Lower leg skin (tissue), 4 donors: ENCODE measurements at regions not wholly inside any gene's neighbourhood (a gene's known extent, or its start where the extent isn't known, plus 50 kb on each side); places are given as distances from the start of the nearest gene placed in this dataset.

Source experiments
- DNase-seq, 2 donors: peaks; one replicate each; pipeline ENCODE4 v3.0.0-alpha.2; 2019; ENCODE audit warnings: low spot score in 2 of 2
- H3K4me3 ChIP-seq: fragments of 200-600 bp; sonication (generic); 2 replicates; pipeline ENCODE4 v1.5.1; 2017; ENCODE audit warnings: mild to moderate bottlenecking, low read depth; ENCODE audit not compliant: poor library complexity, severe bottlenecking
- POLR2A ChIP-seq, 2 donors: fragments of 450-650 bp; IDR thresholded peaks; one replicate each; pipeline ENCODE4 v1.6.1; 2016 to 2017; ENCODE audit warnings: antibody characterized with exemption in 2 of 2, mild to moderate bottlenecking in 1 of 2, moderate library complexity in 1 of 2
- WGBS, 2 donors: methylation state at CpG; one replicate each; pipeline ENCODE4 v1.1.5; 2018; 5-methylcytosine and 5-hydroxymethylcytosine counted together
- intact Hi-C: fragments of 100-400 bp; cut with DNase I; formaldehyde crosslinking; loops from one replicate; pipeline ENCODE4 v1.15.0; 2023; ENCODE audit warnings: low total_unique reads
- TF ChIP-seq, protein P1 (sequence below), 3 donors: fragments of 450-650 bp; IDR thresholded peaks; one replicate each; pipeline ENCODE4 v1.5.1; 2016; ENCODE audit warnings: antibody characterized with exemption in 3 of 3, mild to moderate bottlenecking in 3 of 3, moderate library complexity in 2 of 3

DNA sequence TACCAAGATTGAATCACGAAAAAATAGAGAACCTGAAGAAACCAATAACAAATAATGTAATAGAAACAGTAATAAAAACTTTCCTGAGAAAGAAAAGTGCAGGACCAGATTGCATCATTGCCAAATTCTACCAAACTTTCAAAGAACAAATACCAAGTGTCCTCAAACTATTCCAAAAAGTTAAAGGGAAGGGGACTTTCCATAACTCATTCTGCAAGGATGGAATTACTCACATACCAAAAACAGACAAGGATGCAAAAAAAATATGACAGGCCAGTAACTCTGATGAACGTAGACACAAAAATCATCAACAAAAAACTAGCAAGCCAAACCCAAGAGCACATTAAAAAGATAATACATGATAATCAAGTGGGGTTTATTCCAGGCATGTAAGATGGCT, 172.3 kb upstream of the SLC35G4 start:
- no peak for DNase-seq
- H3K4me3 ChIP-seq = no peak overlapping the region
- WGBS, 2 donors = 34 to 40% methylated on average over 2 of the region's 2 CpGs
- intact Hi-C loops = no loop called here
- TF ChIP-seq POLR2A (IDR thresholded peaks at IDR 0.05) = no peak
- TF ChIP-seq, protein P1, sequence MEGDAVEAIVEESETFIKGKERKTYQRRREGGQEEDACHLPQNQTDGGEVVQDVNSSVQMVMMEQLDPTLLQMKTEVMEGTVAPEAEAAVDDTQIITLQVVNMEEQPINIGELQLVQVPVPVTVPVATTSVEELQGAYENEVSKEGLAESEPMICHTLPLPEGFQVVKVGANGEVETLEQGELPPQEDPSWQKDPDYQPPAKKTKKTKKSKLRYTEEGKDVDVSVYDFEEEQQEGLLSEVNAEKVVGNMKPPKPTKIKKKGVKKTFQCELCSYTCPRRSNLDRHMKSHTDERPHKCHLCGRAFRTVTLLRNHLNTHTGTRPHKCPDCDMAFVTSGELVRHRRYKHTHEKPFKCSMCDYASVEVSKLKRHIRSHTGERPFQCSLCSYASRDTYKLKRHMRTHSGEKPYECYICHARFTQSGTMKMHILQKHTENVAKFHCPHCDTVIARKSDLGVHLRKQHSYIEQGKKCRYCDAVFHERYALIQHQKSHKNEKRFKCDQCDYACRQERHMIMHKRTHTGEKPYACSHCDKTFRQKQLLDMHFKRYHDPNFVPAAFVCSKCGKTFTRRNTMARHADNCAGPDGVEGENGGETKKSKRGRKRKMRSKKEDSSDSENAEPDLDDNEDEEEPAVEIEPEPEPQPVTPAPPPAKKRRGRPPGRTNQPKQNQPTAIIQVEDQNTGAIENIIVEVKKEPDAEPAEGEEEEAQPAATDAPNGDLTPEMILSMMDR (IDR thresholded peaks at IDR 0.05) = no peak

DNA sequence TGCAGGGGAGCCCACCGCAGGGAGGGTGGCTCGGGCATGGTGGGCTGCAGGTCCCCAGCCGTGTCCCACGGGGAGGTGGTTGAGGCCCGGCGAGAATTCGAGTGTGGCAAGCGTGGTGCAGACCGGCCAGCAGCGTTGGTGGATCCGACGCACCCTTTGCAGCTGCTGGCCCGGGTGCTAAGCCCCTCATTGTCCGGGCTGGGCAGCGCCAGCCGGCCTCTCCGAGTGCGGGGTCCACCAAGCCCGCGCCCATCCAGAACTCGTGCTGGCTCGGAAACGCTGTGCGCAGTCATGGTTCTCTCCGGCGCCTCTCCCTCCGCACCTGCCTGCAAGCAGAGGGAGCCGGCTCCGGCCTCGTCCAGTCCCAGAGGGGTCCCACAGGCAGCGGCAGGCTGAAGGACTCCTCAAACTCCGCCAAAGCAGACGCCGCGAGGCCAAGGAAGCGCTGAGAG, 177.0 kb upstream of the SLC35G4 start:
- 96% methylated on average over 36 of the region's 36 CpGs for WGBS, 2 donors
- intact Hi-C loops = no loop called here
- no peak for TF ChIP-seq POLR2A (IDR thresholded peaks at IDR 0.05)
- TF ChIP-seq, protein P1 (IDR thresholded peaks at IDR 0.05) = no peak
- no peak overlapping the region for H3K4me3 ChIP-seq
- no peak for DNase-seq

GRCh38 chr18:11429876-11430275, 179.5 kb upstream of the SLC35G4 start:
- 31 to 58% methylated on average over 2 of the region's 2 CpGs for whole genome bisulfite sequencing, 2 donors
- intact Hi-C loops = no loop called here
- DNase-seq = no peak
- TF ChIP-seq, protein P1 (IDR thresholded peaks at IDR 0.05) = no peak
- no peak for TF ChIP-seq POLR2A (IDR thresholded peaks at IDR 0.05)
- no peak overlapping the region for H3K4me3 ChIP-seq

DNA sequence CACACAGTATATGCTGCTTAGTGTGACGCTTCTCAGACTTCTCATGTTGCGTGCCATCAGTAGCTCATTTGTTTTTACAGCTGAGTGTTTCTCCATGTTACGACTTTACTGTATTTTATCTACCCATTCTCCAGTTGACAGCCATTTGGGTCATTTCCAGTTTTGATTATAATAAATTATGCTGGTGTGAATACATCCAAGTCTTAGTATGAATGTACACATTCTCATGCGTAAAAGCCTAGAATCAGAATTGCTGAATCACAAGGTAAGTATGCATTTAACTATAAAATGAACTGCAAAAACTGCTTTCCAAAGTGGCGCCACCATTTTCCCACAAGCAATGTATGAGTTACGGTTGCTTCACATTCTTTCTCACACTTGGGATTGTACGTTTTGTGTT, 184.2 kb upstream of the SLC35G4 start:
- H3K4me3 ChIP-seq = no peak overlapping the region
- no peak for TF ChIP-seq POLR2A (IDR thresholded peaks at IDR 0.05)
- TF ChIP-seq, protein P1 (IDR thresholded peaks at IDR 0.05) = no peak
- intact Hi-C loops = no loop called here
- no peak for DNase-seq
- WGBS, 2 donors = 59 to 62% methylated on average over 7 of the region's 7 CpGs

DNA sequence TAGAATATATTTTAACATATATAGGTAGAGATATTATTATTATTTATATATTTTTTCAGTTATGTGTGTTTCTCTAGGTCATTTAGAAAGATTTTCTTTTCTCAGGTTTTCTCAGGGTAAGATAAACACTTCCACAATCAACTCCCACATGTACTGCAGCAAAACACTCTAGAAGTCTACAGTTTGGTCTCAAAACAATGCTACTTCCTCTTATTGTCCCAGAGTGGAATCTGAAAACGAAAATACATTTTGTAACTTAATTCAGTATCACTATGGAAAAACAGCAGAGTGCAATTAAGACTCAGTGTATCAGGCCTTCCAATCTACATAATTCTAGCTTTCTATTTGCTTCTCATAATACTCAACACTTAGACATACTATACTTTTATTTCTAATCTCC, 190.1 kb upstream of the SLC35G4 start:
- intact Hi-C loops = no loop called here
- no peak for DNase-seq
- H3K4me3 ChIP-seq = no peak overlapping the region
- TF ChIP-seq, protein P1 (IDR thresholded peaks at IDR 0.05) = no peak
- no peak for TF ChIP-seq POLR2A (IDR thresholded peaks at IDR 0.05)
- WGBS, 2 donors = 50 to 61% methylated on average over 1 of the region's 1 CpG

DNA sequence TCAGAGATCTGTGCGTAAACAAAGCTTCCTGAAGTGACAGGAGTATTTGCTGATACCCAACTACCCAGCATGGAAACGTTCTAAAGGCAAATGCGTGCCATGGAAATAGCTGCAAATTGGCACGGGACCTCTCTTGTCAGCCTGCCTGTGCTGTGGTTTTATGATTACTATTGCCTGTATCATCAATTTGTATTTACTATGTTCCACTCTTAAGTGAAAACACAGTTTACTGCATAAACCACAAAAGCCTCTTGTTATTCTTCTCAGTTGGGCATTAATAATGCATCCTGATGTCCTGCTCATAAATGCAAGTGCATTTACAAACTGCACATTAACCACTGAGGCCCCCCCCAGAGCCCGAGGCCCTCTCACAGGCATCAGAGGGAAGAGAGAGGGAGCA, 196.6 kb upstream of the SLC35G4 start:
- no peak for DNase-seq
- 62 to 63% methylated on average over 5 of the region's 5 CpGs for WGBS, 2 donors
- intact Hi-C loops = no loop called here
- TF ChIP-seq, protein P1 (IDR thresholded peaks at IDR 0.05) = no peak
- TF ChIP-seq POLR2A (IDR thresholded peaks at IDR 0.05) = no peak
- H3K4me3 ChIP-seq = no peak overlapping the region
